SK-N-SH (cell line): ENCODE measurements at regions not wholly inside any gene's neighbourhood (a gene's known extent, or its start where the extent isn't known, plus 50 kb on each side); places are given as distances from the start of the nearest gene placed in this dataset.

Experiments used
- EZH2phosphoT487 ChIP-seq: fragments of 200-600 bp; sonication (generic); IDR thresholded peaks from 2 replicates; pipeline ENCODE4 v1.6.1; 2017; ENCODE audit warnings: low read depth, mixed run types, mild to moderate bottlenecking, antibody characterized with exemption, moderate library complexity, borderline replicate concordance
- JUND ChIP-seq: IDR thresholded peaks from 2 replicates; pipeline ENCODE4 v1.4.0; 2012
- POLR2AphosphoS5 ChIP-seq: IDR thresholded peaks from 2 replicates; pipeline ENCODE4 v1.6.1; 2012; ENCODE audit warnings: low read depth, low read length
- TF ChIP-seq, protein P1 (sequence below): IDR thresholded peaks from 2 replicates; pipeline ENCODE4 v1.4.0; 2012; ENCODE audit warnings: low read depth

- TF ChIP-seq EZH2phosphoT487 = no peak
- TF ChIP-seq JUND = no peak
- TF ChIP-seq, protein P1, sequence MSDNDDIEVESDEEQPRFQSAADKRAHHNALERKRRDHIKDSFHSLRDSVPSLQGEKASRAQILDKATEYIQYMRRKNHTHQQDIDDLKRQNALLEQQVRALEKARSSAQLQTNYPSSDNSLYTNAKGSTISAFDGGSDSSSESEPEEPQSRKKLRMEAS = no peak
- TF ChIP-seq POLR2AphosphoS5 = no peak
These were observed 2144.2 kb upstream of the AGA start for GRCh38 chr4:179586460-179586859.
